ENCODE measurements at regions not wholly inside any gene's neighbourhood (a gene's known extent, or its start where the extent isn't known, plus 50 kb on each side); places are given as distances from the start of the nearest gene placed in this dataset.

DNA sequence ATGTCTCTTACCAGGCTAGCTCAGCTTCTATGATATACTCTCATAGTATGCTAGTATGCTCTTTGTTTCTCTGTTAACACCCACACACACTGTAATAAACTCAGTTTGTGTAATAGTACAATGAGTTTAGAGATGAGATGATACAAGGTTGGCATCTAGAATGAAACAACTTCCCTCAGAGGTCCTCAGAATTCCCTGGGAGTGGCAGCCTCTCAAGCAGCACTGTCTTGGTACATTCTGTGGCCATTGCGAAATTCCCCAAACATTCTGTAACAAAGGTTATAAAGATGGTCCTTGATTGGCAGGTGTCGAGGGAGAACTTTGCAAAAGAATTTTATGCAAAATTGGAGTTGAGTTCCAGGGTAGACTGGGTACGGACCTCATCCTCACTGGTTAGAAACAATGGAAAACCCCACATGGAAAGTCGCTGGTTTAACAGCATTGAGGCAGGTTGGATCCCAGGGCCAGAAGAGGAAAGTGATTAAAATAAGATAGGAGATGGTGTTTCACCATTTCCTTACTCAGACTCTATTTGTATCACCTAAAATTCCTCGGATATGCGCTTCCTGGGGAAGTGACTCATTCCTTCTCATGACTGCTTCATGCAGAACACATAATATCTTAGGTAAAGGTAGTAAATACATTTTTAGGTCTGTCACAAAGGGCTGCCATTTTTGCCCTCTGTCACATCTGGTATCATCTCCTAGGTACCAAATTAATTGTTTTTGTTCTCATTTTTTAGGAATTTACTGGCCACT, 657.8 kb downstream of the SORCS1 start:
- no peak overlapping the region for H3K4me3 ChIP-seq (ENCODE audit: low read depth, low read length)
- no peak for DNase-seq (ENCODE audit: low read depth)
- TF ChIP-seq, protein P1, sequence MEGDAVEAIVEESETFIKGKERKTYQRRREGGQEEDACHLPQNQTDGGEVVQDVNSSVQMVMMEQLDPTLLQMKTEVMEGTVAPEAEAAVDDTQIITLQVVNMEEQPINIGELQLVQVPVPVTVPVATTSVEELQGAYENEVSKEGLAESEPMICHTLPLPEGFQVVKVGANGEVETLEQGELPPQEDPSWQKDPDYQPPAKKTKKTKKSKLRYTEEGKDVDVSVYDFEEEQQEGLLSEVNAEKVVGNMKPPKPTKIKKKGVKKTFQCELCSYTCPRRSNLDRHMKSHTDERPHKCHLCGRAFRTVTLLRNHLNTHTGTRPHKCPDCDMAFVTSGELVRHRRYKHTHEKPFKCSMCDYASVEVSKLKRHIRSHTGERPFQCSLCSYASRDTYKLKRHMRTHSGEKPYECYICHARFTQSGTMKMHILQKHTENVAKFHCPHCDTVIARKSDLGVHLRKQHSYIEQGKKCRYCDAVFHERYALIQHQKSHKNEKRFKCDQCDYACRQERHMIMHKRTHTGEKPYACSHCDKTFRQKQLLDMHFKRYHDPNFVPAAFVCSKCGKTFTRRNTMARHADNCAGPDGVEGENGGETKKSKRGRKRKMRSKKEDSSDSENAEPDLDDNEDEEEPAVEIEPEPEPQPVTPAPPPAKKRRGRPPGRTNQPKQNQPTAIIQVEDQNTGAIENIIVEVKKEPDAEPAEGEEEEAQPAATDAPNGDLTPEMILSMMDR (IDR thresholded peaks at IDR 0.05; ENCODE audit: control insufficient read depth, extremely low read depth, insufficient read depth) = no peak

DNA sequence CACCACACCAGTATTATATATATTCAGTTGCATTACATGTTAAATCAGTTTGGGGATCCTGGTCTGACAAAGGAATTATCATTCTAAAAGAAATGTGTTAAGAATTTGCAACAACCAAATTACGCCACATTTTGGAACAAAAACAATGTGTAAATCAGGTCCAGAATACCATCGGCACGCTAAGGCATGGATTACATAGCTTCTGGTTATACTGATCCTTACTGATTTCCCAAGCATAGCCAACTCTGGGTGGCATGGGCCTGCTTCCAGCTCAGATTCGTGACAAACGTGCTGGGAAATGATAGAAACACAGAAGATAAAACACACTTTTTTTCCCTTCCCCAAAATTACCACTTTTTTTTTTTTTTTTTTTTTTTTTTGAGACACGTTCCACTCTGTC, 660.0 kb downstream of the SORCS1 start:
- TF ChIP-seq, protein P1 (IDR thresholded peaks at IDR 0.05; ENCODE audit: control insufficient read depth, extremely low read depth, insufficient read depth) = no peak

DNA sequence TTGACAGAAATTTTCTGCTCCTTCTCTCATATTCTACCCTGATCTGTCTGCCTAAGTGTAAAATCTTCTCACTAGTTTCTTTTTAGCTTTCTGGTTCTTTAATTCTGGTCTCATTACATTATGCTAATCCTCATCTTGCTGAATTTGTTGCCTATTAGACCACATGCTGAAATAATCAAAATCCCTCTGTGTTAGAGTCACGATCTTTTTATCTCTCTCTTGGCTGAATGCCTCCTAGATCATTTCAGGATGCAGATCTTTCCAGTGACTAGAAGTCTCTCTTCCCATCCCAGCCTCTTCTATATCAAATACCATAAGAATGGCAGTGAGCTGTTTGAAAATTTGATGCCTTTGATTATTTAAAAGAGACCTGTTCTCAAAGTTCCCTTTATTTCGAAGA, 661.9 kb downstream of the SORCS1 start:
- no peak overlapping the region for H3K4me3 ChIP-seq (ENCODE audit: low read depth, low read length)
- no peak for DNase-seq (ENCODE audit: low read depth)
- TF ChIP-seq, protein P1 (IDR thresholded peaks at IDR 0.05; ENCODE audit: control insufficient read depth, extremely low read depth, insufficient read depth) = no peak

More for the DNA sequence above, 660.0 kb downstream of the SORCS1 start:
- H3K4me3 ChIP-seq (ENCODE audit: low read depth, low read length) = no peak overlapping the region
- DNase-seq (ENCODE audit: low read depth) = no peak

DNA sequence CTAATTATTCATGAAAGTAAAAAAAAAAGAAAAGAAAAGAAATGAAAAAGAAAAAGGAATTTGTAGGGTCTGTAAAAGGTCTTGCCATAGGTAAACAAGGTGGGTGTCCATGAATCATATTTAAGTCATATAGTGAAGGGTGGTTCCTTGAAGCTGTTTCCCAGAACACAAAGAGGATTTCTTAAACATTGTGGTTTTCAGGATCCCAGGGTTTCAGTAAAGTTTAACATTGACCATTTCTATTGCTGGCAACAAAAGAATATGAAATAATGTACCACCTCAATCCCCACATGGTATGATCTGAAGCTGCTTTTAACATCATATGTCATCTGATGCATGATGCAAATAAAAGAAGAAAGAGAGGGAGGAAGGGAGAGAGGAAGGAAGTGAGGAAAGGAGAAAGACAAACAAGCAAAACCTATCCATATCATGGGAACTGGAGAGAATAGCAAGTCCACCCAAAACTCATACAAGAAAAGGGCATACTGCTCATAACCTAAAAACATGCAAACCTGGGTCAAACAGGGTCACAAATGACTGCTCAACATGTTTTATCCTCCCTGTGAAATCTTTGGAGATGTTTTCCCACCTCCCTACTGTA, 663.5 kb downstream of the SORCS1 start:
- TF ChIP-seq, protein P1 (IDR thresholded peaks at IDR 0.05; ENCODE audit: control insufficient read depth, extremely low read depth, insufficient read depth) = no peak
- DNase-seq (ENCODE audit: low read depth) = no peak

DNA sequence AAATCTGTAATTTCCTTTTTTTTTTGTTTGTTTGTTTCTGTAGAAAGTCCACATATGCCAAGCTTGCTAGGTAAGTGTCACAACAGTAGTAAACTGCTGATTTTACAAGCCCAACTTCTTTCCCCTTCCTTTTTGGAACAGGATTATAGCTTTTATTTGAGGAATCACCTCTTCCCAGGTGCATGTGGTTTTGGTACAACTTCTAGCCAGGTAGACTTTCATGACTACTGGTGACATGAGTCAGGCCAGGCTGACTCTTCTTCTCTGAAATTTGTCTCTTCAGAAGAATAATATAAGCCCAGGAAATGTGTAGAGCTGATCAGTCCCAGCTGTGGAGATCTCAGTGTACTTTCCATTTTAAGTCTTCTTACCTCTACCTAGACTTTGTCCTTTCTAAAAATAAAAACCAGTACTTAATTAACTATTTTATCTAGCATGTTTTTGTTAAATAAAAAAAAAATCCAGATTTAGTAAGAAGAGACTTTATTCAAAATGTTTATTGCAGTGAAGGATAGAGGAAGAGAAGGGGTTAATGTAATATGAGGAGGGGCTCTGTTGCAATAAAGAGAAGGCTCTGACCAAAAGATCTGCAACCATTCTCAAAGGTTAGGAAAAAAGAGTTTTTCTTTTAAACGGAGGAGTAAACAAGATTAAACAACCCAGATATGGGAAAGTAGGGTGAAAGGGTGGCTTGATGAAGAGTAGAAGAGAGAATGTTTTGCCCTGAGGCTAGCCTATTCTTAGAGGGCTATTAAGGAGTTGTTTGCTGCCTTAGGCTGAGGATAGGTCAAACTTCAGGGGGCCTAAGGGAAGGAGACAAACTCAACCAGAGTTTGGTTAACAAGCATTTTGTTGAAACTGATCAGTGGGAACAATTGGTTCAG, 664.2 kb downstream of the SORCS1 start:
- no peak for DNase-seq (ENCODE audit: low read depth)
- no peak overlapping the region for H3K4me3 ChIP-seq (ENCODE audit: low read depth, low read length)
- TF ChIP-seq, protein P1 (IDR thresholded peaks at IDR 0.05; ENCODE audit: control insufficient read depth, extremely low read depth, insufficient read depth) = no peak

More for the DNA sequence above, 663.5 kb downstream of the SORCS1 start:
- H3K4me3 ChIP-seq (ENCODE audit: low read depth, low read length) = no peak overlapping the region

DNA sequence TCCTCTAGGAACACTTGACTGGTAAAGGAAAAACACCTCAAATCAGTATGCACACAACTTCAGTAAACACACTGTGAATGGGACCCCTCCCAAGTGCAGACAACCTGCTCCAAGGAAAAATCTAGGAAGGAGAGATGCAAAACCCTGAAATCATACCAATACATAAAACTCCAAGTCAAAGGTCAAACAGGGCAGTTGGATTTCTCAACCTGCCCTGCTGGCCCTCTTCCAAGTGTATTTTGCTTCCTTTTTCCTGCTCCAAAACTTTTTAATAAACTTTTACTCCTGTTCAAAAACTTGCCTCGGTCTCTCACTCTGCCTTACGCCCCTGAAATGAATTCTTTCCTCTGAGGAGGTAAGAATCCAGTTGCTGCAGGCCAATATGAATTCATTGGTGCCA, 665.1 kb downstream of the SORCS1 start:
- no peak for DNase-seq (ENCODE audit: low read depth)
- TF ChIP-seq, protein P1 (IDR thresholded peaks at IDR 0.05; ENCODE audit: control insufficient read depth, extremely low read depth, insufficient read depth) = no peak

More for the DNA sequence above, 665.1 kb downstream of the SORCS1 start:
- no peak overlapping the region for H3K4me3 ChIP-seq (ENCODE audit: low read depth, low read length)

All from LNCaP clone FGC (cell line).